Panc1 (cell line): ENCODE measurements at regions not wholly inside any gene's neighbourhood (a gene's known extent, or its start where the extent isn't known, plus 50 kb on each side); places are given as distances from the start of the nearest gene placed in this dataset.

Experiments
- ATAC-seq: fragments of 200-7000 bp; cut with Tn5 transposase; 2 replicates; pipeline ENCODE4 v1.9.1; 2020; ENCODE audit warnings: mild to moderate bottlenecking, moderate library complexity
- BruUV-seq: library from RNA; stranded (reverse); fragments of 400-500 nt; replicated peaks from 2 replicates; lab custom pipeline; 2021; lab: Mats Ljungman, UMichigan
- CTCF ChIA-PET: fragments of 300-600 bp; sonication (Branson Sonifier 250); formaldehyde crosslinking; loops from one replicate; lab custom pipeline; 2022; ENCODE audit warnings: antibody characterized with exemption; lab: Charles Lee
- POLR2A ChIA-PET: fragments of 300-600 bp; sonication (Branson Sonifier 250); formaldehyde crosslinking; loops from one replicate; lab custom pipeline; 2022; ENCODE audit warnings: antibody characterized with exemption; lab: Charles Lee
- DNase-seq: peaks from one replicate; pipeline ENCODE4 v3.0.0-alpha.2; 2010; ENCODE audit warnings: low read depth, low spot score
- H3K27ac ChIP-seq: 2 replicates; pipeline ENCODE4 v1.5.1; 2011; ENCODE audit warnings: mild to moderate bottlenecking, low read length, inconsistent platforms
- H3K27me3 ChIP-seq: fragments of 200-500 bp; sonication (Bioruptor generic); 2 replicates; pipeline ENCODE4 v1.6.0; 2014; ENCODE audit warnings: low read length, inconsistent platforms; ENCODE audit not compliant: control insufficient read depth, insufficient read depth
- H3K36me3 ChIP-seq: fragments of 200-500 bp; sonication (Bioruptor generic); 2 replicates; pipeline ENCODE4 v1.5.1; 2014; ENCODE audit warnings: inconsistent platforms, mild to moderate bottlenecking, low read length, moderate library complexity; ENCODE audit not compliant: control insufficient read depth, insufficient read depth
- H3K4me1 ChIP-seq: 2 replicates; pipeline ENCODE4 v1.5.1; 2011; ENCODE audit warnings: inconsistent platforms, mild to moderate bottlenecking, low read length, moderate library complexity; ENCODE audit not compliant: control insufficient read depth, insufficient read depth
- H3K4me3 ChIP-seq, 2 experiments: 2 replicates each; pipeline ENCODE4 v1.5.1; 2011 to 2012; ENCODE audit warnings: low read depth in 2 of 2, low read length in 2 of 2, mild to moderate bottlenecking in 2 of 2, inconsistent platforms in 1 of 2, moderate library complexity in 1 of 2
- H3K9me3 ChIP-seq: fragments of 200-500 bp; sonication (Bioruptor generic); 2 replicates; pipeline ENCODE4 v1.5.1; 2014; ENCODE audit warnings: low read depth, mild to moderate bottlenecking, inconsistent platforms, low read length, moderate library complexity; ENCODE audit not compliant: control insufficient read depth, insufficient read depth
- POLR2AphosphoS5 ChIP-seq: IDR thresholded peaks from 2 replicates; pipeline ENCODE4 v1.6.1; 2012; ENCODE audit warnings: mild to moderate bottlenecking, low read depth, low read length, moderate library complexity
- SIN3A ChIP-seq: IDR thresholded peaks from 2 replicates; pipeline ENCODE4 v1.6.1; 2012; ENCODE audit warnings: low read depth, mild to moderate bottlenecking, low read length, moderate library complexity, borderline replicate concordance; ENCODE audit not compliant: insufficient read depth
- TCF7L2 ChIP-seq: IDR thresholded peaks from 2 replicates; pipeline ENCODE4 v1.6.1; 2011; ENCODE audit warnings: mild to moderate bottlenecking, low read depth, low read length, inconsistent platforms
- in situ Hi-C: cut with HindIII; loops from 2 replicates; pipeline ENCODE4 v1.10.0; 2016; ENCODE audit warnings: low sequenced_read_pairs, low pct_unique_long_range_greater_than_20kb
- intact Hi-C: fragments of 100-400 bp; cut with micrococcal nuclease; formaldehyde crosslinking; loops from one replicate; pipeline ENCODE4 v1.10.0; 2022; ENCODE audit not compliant: unreplicated experiment
- TF ChIP-seq, protein P1 (sequence below): fragments of 450-650 bp; IDR thresholded peaks from 2 replicates; pipeline ENCODE4 v1.5.1; 2017; ENCODE audit warnings: mild to moderate bottlenecking
- TF ChIP-seq, protein P2 (sequence below), 2 experiments: IDR thresholded peaks; 2 replicates each; pipeline ENCODE4 v1.6.1; 2011 to 2012; ENCODE audit warnings: low read depth in 2 of 2, control low read depth in 1 of 2, low read length in 1 of 2, mild to moderate bottlenecking in 1 of 2, moderate library complexity in 1 of 2; ENCODE audit not compliant: insufficient read depth in 1 of 2

DNA sequence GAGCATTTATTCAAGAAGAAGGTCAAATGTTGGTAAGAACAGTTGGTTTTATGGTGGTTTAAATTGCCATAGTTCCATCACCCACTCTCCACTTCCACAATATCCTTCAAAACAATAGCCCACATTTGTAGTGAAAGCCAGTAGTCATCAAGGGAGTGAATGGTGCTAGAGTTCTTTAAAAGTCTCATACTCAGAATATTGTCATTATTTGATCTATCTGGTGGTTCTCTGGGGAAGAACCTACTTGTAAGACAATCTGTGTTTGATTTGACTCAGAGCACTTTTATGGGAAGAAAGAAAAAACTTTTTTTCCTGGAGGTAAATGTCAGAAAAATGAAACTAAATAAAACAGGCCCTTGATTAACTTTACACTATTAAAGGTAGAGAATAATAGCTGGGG lies 893.8 kb downstream of the QKI start:
- intact Hi-C loops = no loop called here
- no peaks in the 10 kb centered on the region for H3K27me3 ChIP-seq
- ChIA-PET CTCF (no interaction called here), POLR2A (no interaction called here)
- no peak for ATAC-seq
- no peaks in the 10 kb centered on the region for H3K9me3 ChIP-seq
- TF ChIP-seq POLR2AphosphoS5 (no peak), TCF7L2 (no peak), SIN3A (no peak)
- TF ChIP-seq, protein P1, sequence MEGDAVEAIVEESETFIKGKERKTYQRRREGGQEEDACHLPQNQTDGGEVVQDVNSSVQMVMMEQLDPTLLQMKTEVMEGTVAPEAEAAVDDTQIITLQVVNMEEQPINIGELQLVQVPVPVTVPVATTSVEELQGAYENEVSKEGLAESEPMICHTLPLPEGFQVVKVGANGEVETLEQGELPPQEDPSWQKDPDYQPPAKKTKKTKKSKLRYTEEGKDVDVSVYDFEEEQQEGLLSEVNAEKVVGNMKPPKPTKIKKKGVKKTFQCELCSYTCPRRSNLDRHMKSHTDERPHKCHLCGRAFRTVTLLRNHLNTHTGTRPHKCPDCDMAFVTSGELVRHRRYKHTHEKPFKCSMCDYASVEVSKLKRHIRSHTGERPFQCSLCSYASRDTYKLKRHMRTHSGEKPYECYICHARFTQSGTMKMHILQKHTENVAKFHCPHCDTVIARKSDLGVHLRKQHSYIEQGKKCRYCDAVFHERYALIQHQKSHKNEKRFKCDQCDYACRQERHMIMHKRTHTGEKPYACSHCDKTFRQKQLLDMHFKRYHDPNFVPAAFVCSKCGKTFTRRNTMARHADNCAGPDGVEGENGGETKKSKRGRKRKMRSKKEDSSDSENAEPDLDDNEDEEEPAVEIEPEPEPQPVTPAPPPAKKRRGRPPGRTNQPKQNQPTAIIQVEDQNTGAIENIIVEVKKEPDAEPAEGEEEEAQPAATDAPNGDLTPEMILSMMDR = no peak
- TF ChIP-seq, protein P2, sequence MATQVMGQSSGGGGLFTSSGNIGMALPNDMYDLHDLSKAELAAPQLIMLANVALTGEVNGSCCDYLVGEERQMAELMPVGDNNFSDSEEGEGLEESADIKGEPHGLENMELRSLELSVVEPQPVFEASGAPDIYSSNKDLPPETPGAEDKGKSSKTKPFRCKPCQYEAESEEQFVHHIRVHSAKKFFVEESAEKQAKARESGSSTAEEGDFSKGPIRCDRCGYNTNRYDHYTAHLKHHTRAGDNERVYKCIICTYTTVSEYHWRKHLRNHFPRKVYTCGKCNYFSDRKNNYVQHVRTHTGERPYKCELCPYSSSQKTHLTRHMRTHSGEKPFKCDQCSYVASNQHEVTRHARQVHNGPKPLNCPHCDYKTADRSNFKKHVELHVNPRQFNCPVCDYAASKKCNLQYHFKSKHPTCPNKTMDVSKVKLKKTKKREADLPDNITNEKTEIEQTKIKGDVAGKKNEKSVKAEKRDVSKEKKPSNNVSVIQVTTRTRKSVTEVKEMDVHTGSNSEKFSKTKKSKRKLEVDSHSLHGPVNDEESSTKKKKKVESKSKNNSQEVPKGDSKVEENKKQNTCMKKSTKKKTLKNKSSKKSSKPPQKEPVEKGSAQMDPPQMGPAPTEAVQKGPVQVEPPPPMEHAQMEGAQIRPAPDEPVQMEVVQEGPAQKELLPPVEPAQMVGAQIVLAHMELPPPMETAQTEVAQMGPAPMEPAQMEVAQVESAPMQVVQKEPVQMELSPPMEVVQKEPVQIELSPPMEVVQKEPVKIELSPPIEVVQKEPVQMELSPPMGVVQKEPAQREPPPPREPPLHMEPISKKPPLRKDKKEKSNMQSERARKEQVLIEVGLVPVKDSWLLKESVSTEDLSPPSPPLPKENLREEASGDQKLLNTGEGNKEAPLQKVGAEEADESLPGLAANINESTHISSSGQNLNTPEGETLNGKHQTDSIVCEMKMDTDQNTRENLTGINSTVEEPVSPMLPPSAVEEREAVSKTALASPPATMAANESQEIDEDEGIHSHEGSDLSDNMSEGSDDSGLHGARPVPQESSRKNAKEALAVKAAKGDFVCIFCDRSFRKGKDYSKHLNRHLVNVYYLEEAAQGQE (IDR thresholded peaks at IDR 0.05; ENCODE audit: insufficient read depth in 1 of 2, low read depth in 2 of 2, low read length in 1 of 2) = no peak
- in situ Hi-C loops = no loop called here
- H3K4me3 ChIP-seq = no peak overlapping the region
- H3K36me3 ChIP-seq = no peaks in the 10 kb centered on the region
- no peak overlapping the region for H3K27ac ChIP-seq
- DNase-seq = no peak
- no peaks in the 10 kb centered on the region for H3K4me1 ChIP-seq
- BruUV-seq = no TSS peak

DNA sequence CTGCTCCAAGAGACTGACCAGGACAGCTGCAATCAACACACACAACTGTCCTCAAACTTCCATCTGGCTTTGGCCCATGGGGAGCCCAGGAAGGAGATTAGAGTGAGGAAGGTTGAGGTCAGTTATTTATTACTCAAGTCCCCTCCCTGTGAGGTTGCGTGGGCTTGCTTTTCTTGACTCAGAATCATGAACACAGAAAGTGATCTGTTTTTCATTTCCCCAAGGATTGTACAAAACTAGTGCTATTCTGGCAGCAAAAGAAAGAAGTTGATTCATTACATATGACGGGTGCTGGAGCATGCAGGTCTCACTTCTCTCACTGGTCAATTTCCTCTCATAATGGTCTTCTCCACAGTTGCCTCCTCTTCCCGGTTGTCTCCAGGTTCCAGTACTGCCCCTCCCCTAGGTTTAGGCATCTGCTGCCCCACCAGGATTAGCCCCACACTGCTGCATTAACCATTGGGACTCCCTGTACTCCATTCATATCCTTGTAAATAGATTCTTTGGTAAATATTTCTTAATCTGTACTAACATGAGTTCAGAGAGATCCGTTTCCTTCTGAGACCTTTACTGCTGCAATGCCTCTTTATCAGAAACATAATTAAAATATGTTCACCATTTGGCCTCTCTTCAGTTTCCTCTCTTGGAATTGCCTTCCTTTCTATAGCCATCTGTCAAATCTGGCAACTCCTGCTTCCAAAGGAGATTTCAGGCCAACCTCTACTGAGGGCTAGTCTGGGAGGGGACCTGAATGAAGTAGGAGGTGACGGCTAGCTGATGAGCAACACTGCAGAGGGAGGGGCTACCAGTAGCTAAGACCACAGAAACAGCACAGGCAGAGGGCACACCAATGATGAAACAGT lies 888.8 kb downstream of the QKI start:
- ChIA-PET CTCF (no interaction called here), POLR2A (no interaction called here)
- DNase-seq (no peak), ATAC-seq (no peak)
- H3K36me3 ChIP-seq = no peaks in the 10 kb centered on the region
- no peak for TF ChIP-seq POLR2AphosphoS5
- TF ChIP-seq, protein P1 = no peak
- no peak for TF ChIP-seq SIN3A
- TF ChIP-seq, protein P2 (IDR thresholded peaks at IDR 0.05; ENCODE audit: insufficient read depth in 1 of 2, low read depth in 2 of 2, low read length in 1 of 2) = no peak
- no peak for TF ChIP-seq TCF7L2
- in situ Hi-C loops (no loop called here), intact Hi-C loops (no loop called here)
- no peaks in the 10 kb centered on the region for H3K27me3 ChIP-seq
- H3K9me3 ChIP-seq = no peaks in the 10 kb centered on the region
- H3K4me1 ChIP-seq = no peaks in the 10 kb centered on the region
- no peak overlapping the region for H3K27ac ChIP-seq
- BruUV-seq = no TSS peak
- no peak overlapping the region for H3K4me3 ChIP-seq
